ENCODE measurements at regions not wholly inside any gene's neighbourhood (a gene's known extent, or its start where the extent isn't known, plus 50 kb on each side); places are given as distances from the start of the nearest gene placed in this dataset.

GRCh38 chr16:85461022-85461813 is 151.9 kb upstream of the GSE1 start:
- H3K4me1 ChIP-seq (ENCODE audit: control insufficient read depth, insufficient read depth, low read length, poor library complexity, severe bottlenecking), result peaks cover 8% of the 10 kb centered on the region
- Mint-ChIP-seq H3K36me3 (no peaks in the 10 kb centered on the region), H3K9me3 (no peaks in the 10 kb centered on the region), H3K4me3 (peak overlapping the region in 1 of 4 donors; percentile 36), H3K27me3 (peaks cover 40% of the 10 kb centered on the region), H3K27ac (peak overlapping the region in 1 of 3 donors; percentile 90), H3K4me1 (peaks cover 0 to 11% (median 1%) of the 10 kb centered on the region in 4 donors)
- no peaks in the 10 kb centered on the region for H3K9me3 ChIP-seq (ENCODE audit: control insufficient read depth in 2 of 2, low read length in 2 of 2)
- ATAC-seq (ENCODE audit: low read depth in 2 of 2) (no peak), DNase-seq (no peak)
- H3K4me3 ChIP-seq (ENCODE audit: low read depth, low read length), result no peak overlapping the region
- no peaks in the 10 kb centered on the region for H3K36me3 ChIP-seq (ENCODE audit: control insufficient read depth, insufficient read depth, low read length)
- H3K27ac ChIP-seq (ENCODE audit: insufficient read depth, low read length, poor library complexity, severe bottlenecking), result no peak overlapping the region
- no peaks in the 10 kb centered on the region for H3K27me3 ChIP-seq (ENCODE audit: control insufficient read depth, insufficient read depth, low read length)

DNA sequence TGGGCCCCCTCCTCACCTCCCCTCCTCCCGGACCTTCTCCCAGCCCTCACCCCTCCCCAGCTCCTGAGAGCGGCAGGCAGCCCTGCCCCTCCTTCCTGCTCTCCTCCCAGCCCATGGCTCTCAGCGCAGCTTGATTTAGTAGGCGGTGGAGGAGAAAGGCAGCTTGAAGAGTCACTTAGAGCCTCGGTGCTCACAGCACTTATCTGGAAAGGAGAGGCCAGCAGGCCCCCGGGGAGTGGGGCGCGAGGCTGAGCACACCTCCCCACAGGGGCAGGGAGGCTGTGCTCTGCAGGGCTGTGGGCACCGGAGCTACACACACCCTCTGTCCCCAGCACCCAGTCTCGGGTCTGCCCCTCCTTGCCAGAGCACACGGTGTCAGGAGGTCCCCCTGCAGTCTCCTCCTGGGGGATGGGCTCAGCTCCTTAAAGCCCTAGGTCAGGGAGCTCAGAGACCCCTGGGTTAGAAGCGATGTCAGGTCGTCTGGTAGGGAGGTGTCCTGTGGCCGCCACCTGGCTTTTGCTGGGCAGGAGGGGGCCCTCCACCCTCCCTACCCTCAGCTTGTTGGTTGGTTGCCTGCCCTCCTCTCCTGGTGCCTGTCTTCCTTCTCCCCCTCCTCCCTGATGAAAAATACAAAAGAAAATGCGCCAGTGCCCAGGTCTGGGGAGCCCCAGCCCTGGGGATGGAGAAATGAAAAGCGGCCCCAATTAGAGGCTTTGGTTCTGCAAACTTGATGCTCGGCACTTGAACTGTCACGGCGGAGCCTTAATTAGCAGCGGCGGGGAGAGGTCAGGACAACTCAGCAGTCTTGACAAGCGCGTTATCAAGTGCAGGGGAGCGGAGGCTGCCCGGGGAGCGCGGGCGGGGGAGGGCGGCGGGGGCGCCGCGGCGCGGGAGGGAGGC is 151.1 kb upstream of the GSE1 start:
- Histone ChIP-seq H3K9me3 (ENCODE audit: control insufficient read depth in 2 of 2, low read length in 2 of 2) (no peaks in the 10 kb centered on the region), H3K27me3 (ENCODE audit: control insufficient read depth, insufficient read depth, low read length) (no peaks in the 10 kb centered on the region), H3K27ac (ENCODE audit: insufficient read depth, low read length, poor library complexity, severe bottlenecking) (no peak overlapping the region), H3K4me3 (ENCODE audit: low read depth, low read length) (no peak overlapping the region), H3K4me1 (ENCODE audit: control insufficient read depth, insufficient read depth, low read length, poor library complexity, severe bottlenecking) (peaks cover 8% of the 10 kb centered on the region), H3K36me3 (ENCODE audit: control insufficient read depth, insufficient read depth, low read length) (no peaks in the 10 kb centered on the region)
- Mint-ChIP-seq H3K27ac (no peak overlapping the region), H3K4me1 (peaks cover 0 to 11% (median 1%) of the 10 kb centered on the region in 4 donors), H3K27me3 (peaks cover 40% of the 10 kb centered on the region), H3K4me3 (peak overlapping the region in 3 of 4 donors; percentile 77 to 82 (median 79)), H3K9me3 (no peaks in the 10 kb centered on the region), H3K36me3 (no peaks in the 10 kb centered on the region)
- no peak for DNase-seq
- ATAC-seq (ENCODE audit: low read depth in 2 of 2), result peak in 1 of 2 donors; percentile 26

- H3K9me3 Mint-ChIP-seq, result no peaks in the 10 kb centered on the region
- H3K36me3 Mint-ChIP-seq, result no peaks in the 10 kb centered on the region
- no peaks in the 10 kb centered on the region for H3K9me3 ChIP-seq (ENCODE audit: control insufficient read depth in 2 of 2, low read length in 2 of 2)
- H3K27ac Mint-ChIP-seq, result no peak overlapping the region
- no peak overlapping the region for H3K27ac ChIP-seq (ENCODE audit: insufficient read depth, low read length, poor library complexity, severe bottlenecking)
- peaks cover 8% of the 10 kb centered on the region for H3K4me1 ChIP-seq (ENCODE audit: control insufficient read depth, insufficient read depth, low read length, poor library complexity, severe bottlenecking)
- peaks cover 0 to 11% (median 1%) of the 10 kb centered on the region in 4 donors for H3K4me1 Mint-ChIP-seq
- H3K36me3 ChIP-seq (ENCODE audit: control insufficient read depth, insufficient read depth, low read length), result no peaks in the 10 kb centered on the region
- H3K4me3 Mint-ChIP-seq, result peak overlapping the region in 1 of 4 donors; percentile 65
- H3K27me3 Mint-ChIP-seq, result peaks cover 40% of the 10 kb centered on the region
- DNase-seq (no peak), ATAC-seq (ENCODE audit: low read depth in 2 of 2) (peak in 1 of 2 donors; percentile 9)
- no peak overlapping the region for H3K4me3 ChIP-seq (ENCODE audit: low read depth, low read length)
- no peaks in the 10 kb centered on the region for H3K27me3 ChIP-seq (ENCODE audit: control insufficient read depth, insufficient read depth, low read length)
Observed at GRCh38 chr16:85462714-85463611, 150.2 kb upstream of the GSE1 start.

DNA sequence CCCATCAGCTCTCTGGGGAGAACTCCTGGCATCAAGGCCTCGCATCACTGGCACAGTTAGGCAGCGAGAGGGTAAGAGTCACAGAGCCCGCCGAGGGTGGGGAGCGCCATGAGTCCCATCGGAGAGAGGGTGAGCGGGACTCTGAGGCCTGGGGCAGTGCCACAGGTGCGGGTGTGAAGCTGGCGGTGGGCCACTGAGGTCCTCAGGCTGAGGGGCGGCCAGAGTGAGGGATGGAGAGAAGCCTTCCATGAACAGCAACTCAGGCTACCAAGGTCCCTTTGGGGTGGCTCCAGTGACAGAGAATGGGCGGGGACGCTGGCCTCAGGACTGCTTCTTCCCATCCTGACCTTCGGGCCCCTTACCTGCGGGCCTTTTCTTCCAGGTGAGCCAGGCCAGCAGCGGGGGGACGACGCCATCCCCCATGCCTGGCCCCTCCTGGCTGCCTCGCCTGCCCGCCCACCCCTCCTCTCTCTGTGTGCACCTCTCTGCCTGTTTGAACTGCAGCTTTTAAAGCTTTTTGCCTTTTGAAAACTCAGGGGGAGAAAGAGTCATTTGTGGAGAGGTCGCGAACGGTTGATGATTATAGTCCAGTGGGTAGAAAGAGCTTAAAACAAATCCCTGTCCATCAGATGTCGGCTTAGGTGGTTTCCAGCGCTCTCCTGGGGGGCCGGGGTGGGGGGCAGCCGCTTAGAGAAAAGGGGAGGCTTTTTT is 149.3 kb upstream of the GSE1 start:
- no peak overlapping the region for H3K4me3 ChIP-seq (ENCODE audit: low read depth, low read length)
- H3K27me3 Mint-ChIP-seq, result peaks cover 40% of the 10 kb centered on the region
- no peaks in the 10 kb centered on the region for H3K36me3 ChIP-seq (ENCODE audit: control insufficient read depth, insufficient read depth, low read length)
- peaks cover 8% of the 10 kb centered on the region for H3K4me1 ChIP-seq (ENCODE audit: control insufficient read depth, insufficient read depth, low read length, poor library complexity, severe bottlenecking)
- no peak overlapping the region for H3K27ac Mint-ChIP-seq
- H3K9me3 Mint-ChIP-seq, result no peaks in the 10 kb centered on the region
- no peaks in the 10 kb centered on the region for H3K9me3 ChIP-seq (ENCODE audit: control insufficient read depth in 2 of 2, low read length in 2 of 2)
- H3K27ac ChIP-seq (ENCODE audit: insufficient read depth, low read length, poor library complexity, severe bottlenecking), result no peak overlapping the region
- H3K36me3 Mint-ChIP-seq, result no peaks in the 10 kb centered on the region
- H3K27me3 ChIP-seq (ENCODE audit: control insufficient read depth, insufficient read depth, low read length), result no peaks in the 10 kb centered on the region
- DNase-seq (no peak), ATAC-seq (ENCODE audit: low read depth in 2 of 2) (no peak)
- peaks cover 0 to 11% (median 1%) of the 10 kb centered on the region in 4 donors for H3K4me1 Mint-ChIP-seq
- no peak overlapping the region for H3K4me3 Mint-ChIP-seq

DNA sequence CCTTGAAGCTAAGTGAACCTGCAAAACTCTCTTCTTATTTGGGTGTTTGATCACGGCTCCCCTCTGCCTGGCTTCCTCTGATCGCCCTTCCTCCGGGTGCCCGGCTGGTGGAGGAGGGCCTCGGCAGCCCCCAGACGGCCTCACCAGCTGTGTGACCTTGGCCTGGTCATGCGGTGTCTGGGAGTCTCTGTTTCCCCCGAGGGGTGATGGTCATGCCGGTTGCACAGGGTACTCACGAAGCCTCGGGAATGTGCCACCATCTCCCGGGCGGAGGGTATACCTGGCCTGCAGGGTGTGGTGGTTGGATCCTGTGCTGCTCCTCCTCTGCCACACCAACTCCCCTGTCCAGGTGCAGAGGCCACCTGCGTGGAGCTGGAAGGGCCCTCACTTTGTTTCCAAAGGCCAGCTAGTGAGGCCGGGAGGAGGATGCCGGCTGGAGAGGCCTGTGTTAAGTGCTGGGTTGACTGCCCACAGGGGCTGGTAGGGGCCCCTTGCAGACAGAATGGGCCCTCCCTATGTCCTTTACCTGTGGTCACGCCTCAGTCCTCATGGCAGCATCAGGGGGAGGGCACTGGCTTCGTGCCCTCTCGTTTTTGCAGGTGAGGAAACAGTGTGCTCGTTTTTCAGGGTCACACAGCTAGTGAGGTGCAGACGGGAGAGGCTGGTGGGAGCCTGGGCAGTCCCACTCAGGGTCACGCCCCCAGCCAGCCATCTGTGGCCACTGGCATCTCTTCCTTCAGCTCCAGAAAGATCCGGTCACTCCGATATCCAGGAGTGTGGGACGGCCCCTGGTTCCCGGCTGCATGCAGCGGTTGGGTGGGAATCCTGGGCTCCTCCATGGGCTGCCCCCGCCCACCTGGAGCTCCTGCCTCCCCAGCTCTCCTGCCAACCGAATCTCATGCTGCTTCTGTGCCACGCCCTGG is 148.5 kb upstream of the GSE1 start:
- no peaks in the 10 kb centered on the region for H3K9me3 ChIP-seq (ENCODE audit: control insufficient read depth in 2 of 2, low read length in 2 of 2)
- H3K4me3 ChIP-seq (ENCODE audit: low read depth, low read length), result no peak overlapping the region
- Mint-ChIP-seq H3K27me3 (peaks cover 40% of the 10 kb centered on the region), H3K27ac (no peak overlapping the region), H3K4me1 (peaks cover 0 to 11% (median 1%) of the 10 kb centered on the region in 4 donors), H3K9me3 (no peaks in the 10 kb centered on the region), H3K36me3 (no peaks in the 10 kb centered on the region), H3K4me3 (no peak overlapping the region)
- H3K36me3 ChIP-seq (ENCODE audit: control insufficient read depth, insufficient read depth, low read length), result no peaks in the 10 kb centered on the region
- H3K4me1 ChIP-seq (ENCODE audit: control insufficient read depth, insufficient read depth, low read length, poor library complexity, severe bottlenecking), result peaks cover 8% of the 10 kb centered on the region
- DNase-seq (no peak), ATAC-seq (ENCODE audit: low read depth in 2 of 2) (no peak)
- H3K27me3 ChIP-seq (ENCODE audit: control insufficient read depth, insufficient read depth, low read length), result no peaks in the 10 kb centered on the region
- H3K27ac ChIP-seq (ENCODE audit: insufficient read depth, low read length, poor library complexity, severe bottlenecking), result no peak overlapping the region

DNA sequence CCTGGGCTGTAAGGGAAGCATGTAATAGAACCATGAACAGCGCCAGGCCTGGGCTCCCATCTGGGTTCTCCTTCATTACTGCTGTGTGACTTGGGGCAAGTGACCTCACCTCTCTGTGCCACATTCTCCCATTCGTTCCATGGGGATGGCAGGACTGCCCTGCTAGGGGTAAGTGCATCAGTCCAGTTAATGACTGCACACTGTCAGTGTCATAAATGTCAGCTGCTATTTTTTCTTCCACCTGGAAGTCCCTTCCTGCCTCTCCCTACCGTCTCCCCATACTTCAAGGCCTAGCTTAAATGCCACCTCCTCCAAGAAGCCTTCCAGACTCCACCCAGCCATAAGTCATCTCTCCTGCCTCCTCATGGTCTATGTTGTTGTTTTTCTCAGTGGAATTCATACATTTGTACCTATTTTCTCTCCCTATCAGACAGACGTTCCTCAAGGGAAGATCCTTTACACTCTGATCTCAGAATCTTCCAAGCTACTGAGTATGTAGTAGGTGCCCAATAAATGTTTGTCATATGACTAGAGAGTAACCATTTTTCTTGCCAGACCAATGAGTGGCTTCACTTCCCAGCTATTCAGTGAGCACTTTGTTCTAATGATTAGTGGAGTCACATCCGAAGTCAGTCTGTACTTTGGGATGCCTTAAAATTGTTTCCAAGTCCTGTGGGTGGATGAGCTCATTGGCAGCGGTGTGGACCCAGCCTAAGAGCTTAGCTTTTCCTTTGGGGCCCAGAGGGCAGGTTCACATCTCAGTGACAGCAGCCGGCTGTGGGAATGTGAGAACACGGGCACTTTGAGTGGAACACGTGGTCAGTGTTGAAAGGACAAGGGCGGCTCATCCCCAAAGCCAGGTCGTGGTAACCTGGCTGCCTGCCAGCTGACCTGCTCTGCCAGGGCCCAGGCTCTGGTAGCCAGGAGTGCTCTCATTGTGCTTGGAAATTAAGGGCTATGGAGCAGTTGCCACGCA is 147.5 kb upstream of the GSE1 start:
- no peaks in the 10 kb centered on the region for H3K36me3 ChIP-seq (ENCODE audit: control insufficient read depth, insufficient read depth, low read length)
- H3K9me3 Mint-ChIP-seq, result no peaks in the 10 kb centered on the region
- ATAC-seq (ENCODE audit: low read depth in 2 of 2) (no peak), DNase-seq (no peak)
- H3K27me3 Mint-ChIP-seq, result peaks cover 31% of the 10 kb centered on the region
- no peaks in the 10 kb centered on the region for H3K36me3 Mint-ChIP-seq
- no peaks in the 10 kb centered on the region for H3K27me3 ChIP-seq (ENCODE audit: control insufficient read depth, insufficient read depth, low read length)
- no peaks in the 10 kb centered on the region for H3K9me3 ChIP-seq (ENCODE audit: control insufficient read depth in 2 of 2, low read length in 2 of 2)
- H3K27ac Mint-ChIP-seq, result no peak overlapping the region
- H3K4me1 Mint-ChIP-seq, result peaks cover 0 to 10% (median 1%) of the 10 kb centered on the region in 4 donors
- no peak overlapping the region for H3K27ac ChIP-seq (ENCODE audit: insufficient read depth, low read length, poor library complexity, severe bottlenecking)
- H3K4me3 ChIP-seq (ENCODE audit: low read depth, low read length), result no peak overlapping the region
- H3K4me3 Mint-ChIP-seq, result peak overlapping the region in 1 of 4 donors; percentile 4
- peaks cover 8% of the 10 kb centered on the region for H3K4me1 ChIP-seq (ENCODE audit: control insufficient read depth, insufficient read depth, low read length, poor library complexity, severe bottlenecking)

All from CD4-positive, CD25-positive, alpha-beta regulatory T cell (primary cell).